ENCODE measurements at regions not wholly inside any gene's neighbourhood (a gene's known extent, or its start where the extent isn't known, plus 50 kb on each side); places are given as distances from the start of the nearest gene placed in this dataset.

- H3K9me3 Mint-ChIP-seq (ENCODE audit: unreplicated experiment), result no peaks in the 10 kb centered on the region
- H3K36me3 Mint-ChIP-seq (ENCODE audit: insufficient read depth, unreplicated experiment), result no peaks in the 10 kb centered on the region
- Histone ChIP-seq H3K4me3 (ENCODE audit: low read depth, low read length) (no peak overlapping the region), H3K27me3 (replicated peaks; ENCODE audit: control insufficient read depth, insufficient read depth, low read length) (no peaks in the 10 kb centered on the region; the same call in 1 of the 2 replicates), H3K36me3 (ENCODE audit: control insufficient read depth, insufficient read depth, low read length) (no peaks in the 10 kb centered on the region), H3K9me3 (no peaks in the 10 kb centered on the region), H3K4me1 (no peaks in the 10 kb centered on the region)
- ChIA-PET POLR2A (no interaction called here), CTCF (no interaction called here)
- H3K4me3 Mint-ChIP-seq (ENCODE audit: unreplicated experiment), result no peak overlapping the region
- intact Hi-C loops (cut with micrococcal nuclease; ENCODE audit: unreplicated experiment), result no loop called here
- DNase-seq, result no peak
- no peak overlapping the region for H3K27ac Mint-ChIP-seq (ENCODE audit: unreplicated experiment)
- H3K4me1 Mint-ChIP-seq (ENCODE audit: low read depth, unreplicated experiment), result no peaks in the 10 kb centered on the region
- peaks cover 12% of the 10 kb centered on the region for H3K27me3 Mint-ChIP-seq (ENCODE audit: insufficient read depth, unreplicated experiment)
- no peak for TF ChIP-seq CTCF (IDR thresholded peaks at IDR 0.05; ENCODE audit: insufficient read depth in 1 of 2, low read depth in 1 of 2, low read length in 1 of 2, severe bottlenecking in 1 of 2, unreplicated experiment in 1 of 2)
- BruUV-seq (replicated peaks), result no TSS peak
Observed at GRCh38 chr17:33499040-33499439, 205.9 kb upstream of the ASIC2 start.

- H3K9me3 ChIP-seq, result no peaks in the 10 kb centered on the region
- no peak for TF ChIP-seq CTCF (IDR thresholded peaks at IDR 0.05; ENCODE audit: insufficient read depth in 1 of 2, low read depth in 1 of 2, low read length in 1 of 2, severe bottlenecking in 1 of 2, unreplicated experiment in 1 of 2)
- intact Hi-C loops (cut with micrococcal nuclease; ENCODE audit: unreplicated experiment), result no loop called here
- H3K4me1 Mint-ChIP-seq (ENCODE audit: low read depth, unreplicated experiment), result no peaks in the 10 kb centered on the region
- no peak overlapping the region for H3K27ac Mint-ChIP-seq (ENCODE audit: unreplicated experiment)
- no peak for DNase-seq
- H3K9me3 Mint-ChIP-seq (ENCODE audit: unreplicated experiment), result no peaks in the 10 kb centered on the region
- ChIA-PET POLR2A (no interaction called here), CTCF (no interaction called here)
- no peaks in the 10 kb centered on the region; the same call in 1 of the 2 replicates for H3K27me3 ChIP-seq (replicated peaks; ENCODE audit: control insufficient read depth, insufficient read depth, low read length)
- H3K36me3 ChIP-seq (ENCODE audit: control insufficient read depth, insufficient read depth, low read length), result no peaks in the 10 kb centered on the region
- H3K4me3 Mint-ChIP-seq (ENCODE audit: unreplicated experiment), result no peak overlapping the region
- H3K36me3 Mint-ChIP-seq (ENCODE audit: insufficient read depth, unreplicated experiment), result no peaks in the 10 kb centered on the region
- no peaks in the 10 kb centered on the region for H3K4me1 ChIP-seq
- H3K27me3 Mint-ChIP-seq (ENCODE audit: insufficient read depth, unreplicated experiment), result peaks cover 14% of the 10 kb centered on the region
- no peak overlapping the region for H3K4me3 ChIP-seq (ENCODE audit: low read depth, low read length)
- no TSS peak for BruUV-seq (replicated peaks)
Observed at GRCh38 chr17:33500151-33500550, 207.1 kb upstream of the ASIC2 start.

GRCh38 chr17:33501185-33501584 lies 208.1 kb upstream of the ASIC2 start:
- Histone ChIP-seq H3K9me3 (no peaks in the 10 kb centered on the region), H3K4me1 (no peaks in the 10 kb centered on the region), H3K4me3 (ENCODE audit: low read depth, low read length) (no peak overlapping the region), H3K36me3 (ENCODE audit: control insufficient read depth, insufficient read depth, low read length) (no peaks in the 10 kb centered on the region), H3K27me3 (replicated peaks; ENCODE audit: control insufficient read depth, insufficient read depth, low read length) (no peaks in the 10 kb centered on the region; the same call in 1 of the 2 replicates)
- Mint-ChIP-seq H3K9me3 (ENCODE audit: unreplicated experiment) (no peaks in the 10 kb centered on the region), H3K27me3 (ENCODE audit: insufficient read depth, unreplicated experiment) (peaks cover 21% of the 10 kb centered on the region), H3K4me3 (ENCODE audit: unreplicated experiment) (no peak overlapping the region), H3K4me1 (ENCODE audit: low read depth, unreplicated experiment) (no peaks in the 10 kb centered on the region), H3K36me3 (ENCODE audit: insufficient read depth, unreplicated experiment) (no peaks in the 10 kb centered on the region), H3K27ac (ENCODE audit: unreplicated experiment) (no peak overlapping the region)
- no peak for DNase-seq
- ChIA-PET CTCF (no interaction called here), POLR2A (no interaction called here)
- BruUV-seq (replicated peaks), result no TSS peak
- intact Hi-C loops (cut with micrococcal nuclease; ENCODE audit: unreplicated experiment), result no loop called here
- TF ChIP-seq CTCF (IDR thresholded peaks at IDR 0.05; ENCODE audit: insufficient read depth in 1 of 2, low read depth in 1 of 2, low read length in 1 of 2, severe bottlenecking in 1 of 2, unreplicated experiment in 1 of 2), result no peak
